Fibroblast of lung (primary cell): ENCODE measurements at regions not wholly inside any gene's neighbourhood (a gene's known extent, or its start where the extent isn't known, plus 50 kb on each side); places are given as distances from the start of the nearest gene placed in this dataset.

Source experiments
- DNase-seq, 2 donors: peaks; one replicate each; pipeline versions ENCODE4 v3.0.0 to v3.0.0-alpha.2; 2010; ENCODE audit warnings: low read depth in 2 of 2
- H2AFZ ChIP-seq: 2 replicates; pipeline ENCODE4 v1.5.1; 2012; ENCODE audit warnings: low read length, control low read depth, inconsistent platforms
- H3K27ac ChIP-seq: 2 replicates; pipeline ENCODE4 v1.5.1; 2011; ENCODE audit warnings: low read length, control low read depth; ENCODE audit not compliant: insufficient read depth
- H3K27me3 ChIP-seq: 2 replicates; pipeline ENCODE4 v1.5.1; 2011; ENCODE audit warnings: mild to moderate bottlenecking, low read length; ENCODE audit not compliant: control insufficient read depth, insufficient read depth
- H3K36me3 ChIP-seq: 2 replicates; pipeline ENCODE4 v1.5.1; 2011; ENCODE audit warnings: low read length; ENCODE audit not compliant: control insufficient read depth, insufficient read depth
- H3K4me1 ChIP-seq: 2 replicates; pipeline ENCODE4 v1.5.1; 2011; ENCODE audit warnings: low read length; ENCODE audit not compliant: control insufficient read depth, insufficient read depth; ENCODE audit errors: extremely low read depth
- H3K4me2 ChIP-seq: 2 replicates; pipeline ENCODE4 v1.5.1; 2011; ENCODE audit warnings: low read length, control low read depth; ENCODE audit not compliant: insufficient read depth; ENCODE audit errors: extremely low read depth
- H3K4me3 ChIP-seq, 4 experiments: fragments of 200-600 bp in 1 of 4; sonication (generic) in 1 of 4; replicated peaks in 1 of 4; 2 replicates each; pipeline ENCODE4 v1.5.1; 2011 to 2016; ENCODE audit warnings: low read length in 4 of 4, low read depth in 3 of 4, mild to moderate bottlenecking in 3 of 4, control low read depth in 2 of 4, inconsistent platforms in 1 of 4, mixed read lengths in 1 of 4; ENCODE audit not compliant: insufficient read depth in 1 of 4; ENCODE audit errors: control extremely low read depth in 1 of 4
- H3K79me2 ChIP-seq: 2 replicates; pipeline ENCODE4 v1.5.1; 2012; ENCODE audit warnings: mild to moderate bottlenecking, low read length, inconsistent platforms; ENCODE audit not compliant: control insufficient read depth, insufficient read depth
- H3K9ac ChIP-seq: 2 replicates; pipeline ENCODE4 v1.5.1; 2011; ENCODE audit warnings: mild to moderate bottlenecking, low read length, control low read depth; ENCODE audit not compliant: insufficient read depth
- H3K9me3 ChIP-seq: 2 replicates; pipeline ENCODE4 v1.5.1; 2012; ENCODE audit warnings: low read depth, low read length; ENCODE audit not compliant: control insufficient read depth, insufficient read depth
- H4K20me1 ChIP-seq: 2 replicates; pipeline ENCODE4 v1.5.1; 2011; ENCODE audit warnings: low read length; ENCODE audit not compliant: control insufficient read depth, insufficient read depth; ENCODE audit errors: extremely low read depth
- CTCF ChIP-seq, 2 donors: IDR thresholded peaks in 1 of 2; conservative IDR thresholded peaks in 1 of 2; 1 replicate in 1 of 2; 2 replicates in 1 of 2; pipeline ENCODE4 v1.5.1; 2011 to 2012; ENCODE audit warnings: low read length in 2 of 2, control low read depth in 1 of 2, inconsistent platforms in 1 of 2, low read depth in 1 of 2, mild to moderate bottlenecking in 1 of 2
- EZH2 ChIP-seq: IDR thresholded peaks from 2 replicates; pipeline ENCODE4 v1.5.1; 2012; ENCODE audit warnings: low read length, control low read depth, mild to moderate bottlenecking; ENCODE audit errors: missing control alignments

GRCh38 chr6:22110061-22110460 lies 186.8 kb downstream of the PRL start:
- Histone ChIP-seq H3K27ac (no peak overlapping the region), H4K20me1 (no peaks in the 10 kb centered on the region), H3K4me2 (no peak overlapping the region), H3K79me2 (no peaks in the 10 kb centered on the region), H2AFZ (no peak overlapping the region), H3K4me1 (peaks cover 3% of the 10 kb centered on the region), H3K9me3 (no peaks in the 10 kb centered on the region), H3K27me3 (no peaks in the 10 kb centered on the region), H3K4me3 (no peak overlapping the region), H3K9ac (no peak overlapping the region), H3K36me3 (no peaks in the 10 kb centered on the region)
- TF ChIP-seq CTCF (conservative IDR thresholded peaks at IDR 0.05 in 1 of 2, IDR thresholded peaks at IDR 0.05 in 1 of 2; ENCODE audit: low read depth in 1 of 2, low read length in 2 of 2) = no peak
- no peak for DNase-seq

GRCh38 chr6:22112461-22112860 lies 184.4 kb downstream of the PRL start:
- Histone ChIP-seq H3K9me3 (no peaks in the 10 kb centered on the region), H3K4me2 (no peak overlapping the region), H2AFZ (no peak overlapping the region), H3K79me2 (no peaks in the 10 kb centered on the region), H3K27me3 (no peaks in the 10 kb centered on the region), H3K4me3 (no peak overlapping the region), H3K36me3 (no peaks in the 10 kb centered on the region), H3K27ac (no peak overlapping the region), H4K20me1 (no peaks in the 10 kb centered on the region), H3K4me1 (peaks cover 3% of the 10 kb centered on the region), H3K9ac (no peak overlapping the region)
- DNase-seq = peak in 1 of 2 donors; percentile 66
- TF ChIP-seq CTCF (conservative IDR thresholded peaks at IDR 0.05 in 1 of 2, IDR thresholded peaks at IDR 0.05 in 1 of 2; ENCODE audit: low read depth in 1 of 2, low read length in 2 of 2) = no peak
- TF ChIP-seq EZH2 = no peak

- peak overlapping the region; percentile 26 for H3K4me2 ChIP-seq
- DNase-seq = peak; percentile 99 to 100
- H3K27me3 ChIP-seq = no peaks in the 10 kb centered on the region
- no peaks in the 10 kb centered on the region for H3K36me3 ChIP-seq
- H3K9ac ChIP-seq = no peak overlapping the region
- no peaks in the 10 kb centered on the region for H3K9me3 ChIP-seq
- peak overlapping the region; percentile 34 for H3K27ac ChIP-seq
- TF ChIP-seq EZH2 (no peak), CTCF (conservative IDR thresholded peaks at IDR 0.05 in 1 of 2, IDR thresholded peaks at IDR 0.05 in 1 of 2; ENCODE audit: low read depth in 1 of 2, low read length in 2 of 2) (no peak)
- H3K79me2 ChIP-seq = no peaks in the 10 kb centered on the region
- H2AFZ ChIP-seq = no peak overlapping the region
- H3K4me1 ChIP-seq = peaks cover 3% of the 10 kb centered on the region
- H3K4me3 ChIP-seq = no peak overlapping the region
- no peaks in the 10 kb centered on the region for H4K20me1 ChIP-seq
These were observed 183.6 kb downstream of the PRL start for GRCh38 chr6:22113026-22113766.
